ENCODE measurements at regions not wholly inside any gene's neighbourhood (a gene's known extent, or its start where the extent isn't known, plus 50 kb on each side); places are given as distances from the start of the nearest gene placed in this dataset.

- no peak for DNase-seq (ENCODE audit: extremely low read depth, low read depth, low spot score)
Observed at GRCh38 chr3:22208844-22209243, 457.8 kb upstream of the ZNF385D start.

GRCh38 chr3:22209578-22209977 is 458.6 kb upstream of the ZNF385D start:
- DNase-seq (ENCODE audit: extremely low read depth, low read depth, low spot score): no peak

DNA sequence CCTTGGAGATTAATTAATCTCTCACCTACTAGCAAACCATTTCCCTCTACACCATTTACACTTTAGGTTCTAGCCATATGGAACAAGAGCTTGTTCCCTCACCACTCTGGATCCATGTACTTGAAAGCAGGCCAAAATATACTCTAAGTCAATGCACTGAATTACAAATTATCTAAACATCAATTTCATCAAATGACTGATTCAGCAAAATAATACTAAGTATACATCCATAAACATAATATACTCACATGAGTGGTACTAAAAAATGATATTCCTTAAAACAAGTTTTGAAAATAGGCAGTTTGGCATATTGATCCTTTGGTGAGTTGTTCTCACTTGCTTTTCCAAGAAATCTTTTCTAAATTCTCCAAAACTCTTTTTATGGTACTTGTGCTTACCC is 459.7 kb upstream of the ZNF385D start:
- DNase-seq (ENCODE audit: extremely low read depth, low read depth, low spot score): no peak

GRCh38 chr3:22216601-22217000 is 465.6 kb upstream of the ZNF385D start:
- DNase-seq (ENCODE audit: extremely low read depth, low read depth, low spot score): no peak

- no peak for DNase-seq (ENCODE audit: extremely low read depth, low read depth, low spot score)
Observed at GRCh38 chr3:22225161-22225560, 474.2 kb upstream of the ZNF385D start.

DNA sequence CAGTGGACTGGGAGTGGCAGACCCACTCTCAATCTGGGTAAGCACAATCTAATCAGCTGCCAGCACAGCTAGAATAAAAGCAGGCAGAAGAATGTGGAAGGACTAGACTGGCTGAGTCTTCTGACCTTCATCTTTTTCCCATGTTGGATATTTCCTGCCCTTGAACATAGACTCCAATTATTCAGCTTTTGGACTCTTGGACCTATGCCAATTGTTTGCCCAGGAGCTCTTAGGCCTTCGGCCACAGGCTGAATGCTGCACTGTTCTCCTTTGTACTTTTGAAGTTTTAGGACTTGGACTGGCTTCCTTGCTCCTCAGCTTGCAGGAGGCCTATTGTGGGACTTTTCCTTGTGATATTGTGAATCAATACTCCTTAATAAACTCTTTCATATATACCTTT is 477.7 kb upstream of the ZNF385D start:
- no peak for DNase-seq (ENCODE audit: extremely low read depth, low read depth, low spot score)

GRCh38 chr3:22231061-22231460 is 480.1 kb upstream of the ZNF385D start:
- DNase-seq (ENCODE audit: extremely low read depth, low read depth, low spot score): no peak

DNA sequence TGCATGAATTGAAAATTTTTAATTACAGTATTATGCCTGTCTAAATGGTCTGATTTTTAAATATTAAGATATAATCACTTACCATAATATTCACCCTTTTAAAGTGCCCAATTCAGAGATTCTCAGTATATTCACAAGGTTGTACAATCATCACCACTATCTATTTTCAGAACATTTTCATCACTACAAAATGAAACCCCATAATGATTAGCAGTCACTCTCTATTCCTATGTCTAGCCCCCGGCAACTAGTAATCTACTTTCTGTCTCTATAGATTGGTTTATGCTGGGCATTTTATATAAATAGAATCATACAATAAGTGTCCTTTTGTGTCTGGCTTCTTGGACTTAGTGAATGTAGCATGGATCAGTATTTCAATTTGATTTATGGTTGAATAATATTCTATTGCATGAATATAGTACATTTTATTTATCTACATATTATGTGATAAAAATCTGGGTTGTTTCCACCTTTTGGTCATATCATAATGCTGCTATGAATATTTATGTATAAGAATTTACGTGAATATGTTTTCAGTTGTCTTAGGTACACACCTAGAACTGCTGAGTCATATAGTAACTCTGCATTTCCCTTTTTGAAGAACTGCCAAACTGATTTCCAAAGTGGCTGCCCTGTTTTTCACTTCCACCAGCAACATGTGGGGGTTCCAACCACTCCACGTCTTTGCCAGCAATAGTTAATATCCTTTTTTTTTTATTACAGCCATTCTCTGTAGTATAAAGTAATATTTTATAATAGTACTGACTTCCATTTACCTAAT is 485.7 kb upstream of the ZNF385D start:
- no peak for DNase-seq (ENCODE audit: extremely low read depth, low read depth, low spot score)

- no peak for DNase-seq (ENCODE audit: extremely low read depth, low read depth, low spot score)
Observed at GRCh38 chr3:22239011-22239410, 488.0 kb upstream of the ZNF385D start.

GRCh38 chr3:22241110-22241509 is 490.1 kb upstream of the ZNF385D start:
- DNase-seq (ENCODE audit: extremely low read depth, low read depth, low spot score): no peak

GRCh38 chr3:22244761-22245521 is 493.9 kb upstream of the ZNF385D start:
- DNase-seq (ENCODE audit: extremely low read depth, low read depth, low spot score): no peak

DNA sequence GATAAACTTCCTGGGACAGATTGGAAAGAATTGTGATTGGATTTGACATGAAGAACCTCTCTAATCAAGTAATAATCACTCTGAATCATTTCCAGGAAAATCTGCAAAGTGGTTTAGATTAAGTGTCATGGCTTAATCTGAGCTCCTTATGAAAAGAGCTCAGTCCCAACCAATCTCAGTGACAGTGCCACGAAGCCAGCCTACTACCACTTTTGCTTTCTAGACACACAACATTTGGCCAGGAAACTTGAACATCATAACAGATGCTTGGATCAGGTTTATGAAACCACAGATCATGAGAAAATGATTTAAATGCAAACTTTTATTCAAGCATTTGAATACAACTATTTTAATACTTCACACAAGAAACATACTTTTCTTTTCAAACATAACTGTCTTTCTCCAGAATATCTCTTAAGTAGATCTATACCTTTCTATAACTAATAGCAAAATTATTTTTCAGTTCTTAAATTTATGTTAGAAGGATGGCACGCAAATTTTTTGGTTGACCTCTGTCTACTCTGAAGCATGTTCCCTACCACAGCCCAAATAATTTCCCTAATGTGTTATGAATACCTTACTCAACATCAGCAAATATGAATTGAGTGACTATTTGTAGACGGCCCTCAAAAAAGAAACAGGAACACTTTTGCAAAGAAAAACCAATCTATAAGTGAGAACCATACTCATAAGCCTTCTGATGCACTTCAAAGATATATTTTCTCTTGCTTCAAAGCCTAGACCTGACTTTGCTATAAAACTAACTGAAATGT is 495.0 kb upstream of the ZNF385D start:
- no peak for DNase-seq (ENCODE audit: extremely low read depth, low read depth, low spot score)

DNA sequence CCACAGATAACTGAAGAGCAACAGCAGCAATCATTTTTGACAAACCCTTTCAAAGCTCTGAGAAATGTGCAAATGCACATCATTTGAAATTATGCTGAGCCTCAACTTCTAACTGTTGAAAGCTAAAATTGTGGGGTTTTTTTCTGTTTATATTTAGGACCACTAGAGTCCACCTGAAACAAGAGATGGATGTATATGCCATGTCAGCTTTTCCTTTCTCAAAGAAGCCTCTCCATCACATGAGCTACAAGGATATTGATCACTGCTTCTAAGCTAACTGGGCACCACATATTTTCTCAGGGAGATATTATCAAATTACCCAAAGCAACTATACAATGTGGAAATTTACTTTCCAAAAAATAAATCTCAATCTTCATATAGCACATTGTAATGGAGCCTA is 498.6 kb upstream of the ZNF385D start:
- no peak for DNase-seq (ENCODE audit: extremely low read depth, low read depth, low spot score)

GRCh38 chr3:22257252-22257651 is 506.2 kb upstream of the ZNF385D start:
- DNase-seq (ENCODE audit: extremely low read depth, low read depth, low spot score): no peak

GRCh38 chr3:22262386-22262785 is 511.4 kb upstream of the ZNF385D start:
- no peak for DNase-seq (ENCODE audit: extremely low read depth, low read depth, low spot score)

- no peak for DNase-seq (ENCODE audit: extremely low read depth, low read depth, low spot score)
Observed at GRCh38 chr3:22263042-22263441, 512.0 kb upstream of the ZNF385D start.

GRCh38 chr3:22265403-22265802 is 514.4 kb upstream of the ZNF385D start:
- no peak for DNase-seq (ENCODE audit: extremely low read depth, low read depth, low spot score)

- DNase-seq (ENCODE audit: extremely low read depth, low read depth, low spot score): no peak
Observed at GRCh38 chr3:22269831-22270230, 518.8 kb upstream of the ZNF385D start.

GRCh38 chr3:22276351-22276750 is 525.3 kb upstream of the ZNF385D start:
- DNase-seq (ENCODE audit: extremely low read depth, low read depth, low spot score): no peak

DNA sequence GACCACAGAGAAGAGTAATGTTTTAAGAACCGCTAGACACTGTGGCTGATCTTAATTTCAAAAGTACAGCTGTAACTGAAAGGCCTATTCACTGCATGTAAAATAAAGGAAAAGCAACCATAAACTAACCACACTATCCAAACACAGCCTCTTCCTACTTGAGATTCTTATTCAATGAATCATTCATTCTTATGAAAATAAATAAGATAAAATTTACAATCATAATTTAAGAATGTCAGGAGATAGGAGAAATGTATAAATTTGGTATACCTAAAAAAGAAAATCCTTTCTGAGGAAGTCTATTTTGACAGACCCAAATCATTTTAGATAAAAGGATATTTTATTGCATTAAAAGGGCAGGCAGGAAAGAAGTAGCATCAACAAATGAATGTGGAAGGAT is 533.5 kb upstream of the ZNF385D start:
- DNase-seq (ENCODE audit: extremely low read depth, low read depth, low spot score): peak; percentile 23

DNA sequence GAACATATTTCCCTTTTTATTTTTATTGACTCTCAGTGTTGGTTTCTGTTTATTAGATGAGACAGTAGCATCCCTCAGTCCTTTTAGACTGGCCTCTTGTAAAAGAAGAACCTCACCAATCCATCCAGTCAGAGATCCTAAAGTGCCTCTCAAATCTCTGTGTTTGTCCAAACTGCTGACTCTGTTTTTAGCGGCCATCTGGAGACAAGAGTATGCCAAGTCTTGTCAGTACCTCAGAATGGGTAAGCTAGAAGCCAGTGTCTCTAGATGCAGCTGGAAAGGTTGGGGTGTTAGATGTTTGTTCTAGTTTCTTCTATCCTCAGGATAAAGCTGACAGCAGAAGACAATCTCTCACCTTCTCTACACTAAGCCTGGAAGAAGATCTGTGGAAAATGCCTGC is 537.7 kb upstream of the ZNF385D start:
- DNase-seq (ENCODE audit: extremely low read depth, low read depth, low spot score): no peak

DNA sequence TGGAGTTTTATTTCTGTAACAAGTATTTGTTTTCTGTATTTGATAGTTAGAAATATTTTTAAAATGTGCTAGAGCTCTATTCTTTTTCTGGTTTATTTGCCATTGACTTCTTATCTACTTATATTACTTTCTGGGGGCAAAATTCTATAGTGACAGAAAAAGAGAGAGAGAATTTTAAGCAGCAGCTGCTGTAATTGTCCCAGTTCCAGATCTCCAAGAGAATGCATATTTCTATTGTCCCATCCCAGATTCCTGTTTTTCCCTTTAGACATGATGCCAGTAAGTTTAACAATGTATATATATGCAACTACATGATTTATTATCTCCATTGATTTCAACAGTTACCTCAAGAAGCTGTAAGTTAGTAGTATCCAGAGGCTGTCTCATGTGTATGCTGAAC is 541.7 kb upstream of the ZNF385D start:
- no peak for DNase-seq (ENCODE audit: extremely low read depth, low read depth, low spot score)

All from glomerular endothelial cell (primary cell).